Mammary epithelial cell (primary cell): ENCODE measurements at regions not wholly inside any gene's neighbourhood (a gene's known extent, or its start where the extent isn't known, plus 50 kb on each side); places are given as distances from the start of the nearest gene placed in this dataset.

Experiments used
- EZH2 ChIP-seq: IDR thresholded peaks from 2 replicates; pipeline ENCODE4 v1.6.1; 2012; ENCODE audit warnings: low read length, inconsistent platforms, borderline replicate concordance
- TF ChIP-seq, protein P1 (sequence below), 2 donors: IDR thresholded peaks in 1 of 2; conservative IDR thresholded peaks in 1 of 2; 2 replicates each; pipeline ENCODE4 v1.5.1; 2011 to 2012; ENCODE audit warnings: inconsistent platforms in 2 of 2, low read length in 2 of 2, mild to moderate bottlenecking in 2 of 2, control low read depth in 1 of 2, low read depth in 1 of 2; ENCODE audit not compliant: insufficient read depth in 1 of 2; ENCODE audit errors: extremely low read depth in 1 of 2

GRCh38 chr4:20364969-20365368, 113.3 kb downstream of the SLIT2 start:
- TF ChIP-seq, protein P1, sequence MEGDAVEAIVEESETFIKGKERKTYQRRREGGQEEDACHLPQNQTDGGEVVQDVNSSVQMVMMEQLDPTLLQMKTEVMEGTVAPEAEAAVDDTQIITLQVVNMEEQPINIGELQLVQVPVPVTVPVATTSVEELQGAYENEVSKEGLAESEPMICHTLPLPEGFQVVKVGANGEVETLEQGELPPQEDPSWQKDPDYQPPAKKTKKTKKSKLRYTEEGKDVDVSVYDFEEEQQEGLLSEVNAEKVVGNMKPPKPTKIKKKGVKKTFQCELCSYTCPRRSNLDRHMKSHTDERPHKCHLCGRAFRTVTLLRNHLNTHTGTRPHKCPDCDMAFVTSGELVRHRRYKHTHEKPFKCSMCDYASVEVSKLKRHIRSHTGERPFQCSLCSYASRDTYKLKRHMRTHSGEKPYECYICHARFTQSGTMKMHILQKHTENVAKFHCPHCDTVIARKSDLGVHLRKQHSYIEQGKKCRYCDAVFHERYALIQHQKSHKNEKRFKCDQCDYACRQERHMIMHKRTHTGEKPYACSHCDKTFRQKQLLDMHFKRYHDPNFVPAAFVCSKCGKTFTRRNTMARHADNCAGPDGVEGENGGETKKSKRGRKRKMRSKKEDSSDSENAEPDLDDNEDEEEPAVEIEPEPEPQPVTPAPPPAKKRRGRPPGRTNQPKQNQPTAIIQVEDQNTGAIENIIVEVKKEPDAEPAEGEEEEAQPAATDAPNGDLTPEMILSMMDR (conservative IDR thresholded peaks at IDR 0.05 in 1 of 2, IDR thresholded peaks at IDR 0.05 in 1 of 2; ENCODE audit: extremely low read depth in 1 of 2, insufficient read depth in 1 of 2, low read depth in 1 of 2, low read length in 2 of 2): no peak
- no peak for TF ChIP-seq EZH2
